H1 (cell line): ENCODE measurements at regions not wholly inside any gene's neighbourhood (a gene's known extent, or its start where the extent isn't known, plus 50 kb on each side); places are given as distances from the start of the nearest gene placed in this dataset.

Experiments
- CTCF ChIA-PET: fragments of 300-600 bp; sonication (Branson Sonifier 250); formaldehyde crosslinking; loops from one replicate; lab custom pipeline; 2021; ENCODE audit not compliant: partially characterized antibody; lab: Charles Lee
- POLR2A ChIA-PET: fragments of 300-600 bp; sonication (Branson Sonifier 250); formaldehyde crosslinking; loops from one replicate; lab custom pipeline; 2021; ENCODE audit warnings: inconsistent platforms; ENCODE audit not compliant: partially characterized antibody; lab: Charles Lee
- DNase-seq, 2 experiments: peaks; one replicate each; pipeline versions ENCODE4 v3.0.0 to v3.0.0-alpha.2; 2010 to 2022; ENCODE audit warnings: low spot score in 2 of 2, low read depth in 1 of 2, mixed read lengths in 1 of 2
- FAIRE-seq: peaks from 2 replicates; lab custom pipeline; 2011; peaks lifted over from hg19 to GRCh38; lab: Jason Lieb, UNC
- H2AFZ ChIP-seq: 2 replicates; pipeline ENCODE4 v1.8.1; 2012; ENCODE audit warnings: low read length, inconsistent platforms
- H2AK5ac ChIP-seq: 2 replicates; pipeline ENCODE4 v1.6.1; 2013; ENCODE audit warnings: low read depth, low read length
- H2BK120ac ChIP-seq: replicated peaks from 2 replicates; pipeline ENCODE3; 2013; ENCODE audit warnings: low read depth, low read length, inconsistent platforms
- H2BK12ac ChIP-seq: 2 replicates; pipeline ENCODE4 v1.6.1; 2013; ENCODE audit warnings: low read depth, low read length
- H2BK15ac ChIP-seq: 2 replicates; pipeline ENCODE4 v1.6.1; 2013; ENCODE audit warnings: low read length
- H2BK20ac ChIP-seq: 2 replicates; pipeline ENCODE4 v1.6.1; 2013; ENCODE audit warnings: low read length
- H2BK5ac ChIP-seq: 2 replicates; pipeline ENCODE4 v1.6.1; 2013; ENCODE audit warnings: low read depth, low read length
- H3K14ac ChIP-seq: 2 replicates; pipeline ENCODE4 v1.6.1; 2013; ENCODE audit warnings: inconsistent platforms; ENCODE audit not compliant: insufficient read length
- H3K18ac ChIP-seq: 2 replicates; pipeline ENCODE4 v1.6.1; 2013; ENCODE audit warnings: low read length; ENCODE audit errors: extremely low read depth
- H3K23ac ChIP-seq: 2 replicates; pipeline ENCODE4 v1.6.1; 2013; ENCODE audit warnings: inconsistent platforms; ENCODE audit not compliant: insufficient read length
- H3K23me2 ChIP-seq: 2 replicates; pipeline ENCODE4 v1.6.1; 2013; ENCODE audit warnings: low read depth, low read length
- H3K27ac ChIP-seq: 2 replicates; pipeline ENCODE4 v1.6.1; 2011; ENCODE audit warnings: low read depth, low read length, inconsistent platforms
- H3K27me3 ChIP-seq, 4 experiments: replicated peaks in 1 of 4; 1 replicate in 1 of 4; 2 replicates in 3 of 4; pipeline versions ENCODE4 v1.6.1 to v1.8.1; 2011 to 2013; ENCODE audit warnings: low read length in 3 of 4, mild to moderate bottlenecking in 3 of 4, inconsistent platforms in 2 of 4, mixed read lengths in 2 of 4, moderate library complexity in 1 of 4; ENCODE audit not compliant: control insufficient read depth in 3 of 4, insufficient read depth in 3 of 4; ENCODE audit errors: extremely low read depth in 1 of 4
- H3K36me3 ChIP-seq, 4 experiments: 2 replicates each; pipeline versions ENCODE4 v1.6.1 to v1.8.1; 2011 to 2013; ENCODE audit warnings: mild to moderate bottlenecking in 4 of 4, low read length in 3 of 4, moderate library complexity in 2 of 4, control low read depth in 1 of 4, inconsistent platforms in 1 of 4; ENCODE audit not compliant: insufficient read depth in 4 of 4, control insufficient read depth in 2 of 4
- H3K4ac ChIP-seq: replicated peaks from 2 replicates; pipeline ENCODE3; 2013; ENCODE audit warnings: low read length, low read depth, mixed read lengths, inconsistent platforms; ENCODE audit not compliant: insufficient read length
- H3K4me1 ChIP-seq, 4 experiments: replicated peaks in 1 of 4; 1 replicate in 1 of 4; 2 replicates in 3 of 4; pipeline versions ENCODE4 v1.6.1 to v1.8.1; 2011 to 2013; ENCODE audit warnings: low read length in 3 of 4, inconsistent platforms in 2 of 4, mixed read lengths in 1 of 4; ENCODE audit not compliant: insufficient read depth in 4 of 4, control insufficient read depth in 3 of 4
- H3K4me2 ChIP-seq, 2 experiments: 2 replicates each; pipeline versions ENCODE4 v1.6.1 to v1.8.1; 2011 to 2013; ENCODE audit warnings: low read depth in 2 of 2, low read length in 2 of 2, control low read depth in 1 of 2, inconsistent platforms in 1 of 2, mild to moderate bottlenecking in 1 of 2; ENCODE audit not compliant: insufficient read depth in 1 of 2
- H3K4me3 ChIP-seq, 4 experiments: fragments of 200-600, 300-600 bp in 1 of 4; sonication (generic), shearing (Covaris generic), sonication (Bioruptor Twin) in 1 of 4; 2 replicates each; pipeline versions ENCODE4 v1.5.1 to v1.8.1; 2011 to 2016; ENCODE audit warnings: low read length in 4 of 4, low read depth in 3 of 4, control low read depth in 2 of 4, inconsistent platforms in 2 of 4, mild to moderate bottlenecking in 2 of 4, mixed read lengths in 1 of 4, moderate library complexity in 1 of 4; ENCODE audit not compliant: insufficient read depth in 2 of 4; ENCODE audit errors: extremely low read depth in 1 of 4
- H3K56ac ChIP-seq: replicated peaks from 2 replicates; pipeline ENCODE3; 2013; ENCODE audit warnings: low read depth, mild to moderate bottlenecking, mixed read lengths, low read length, inconsistent platforms; ENCODE audit not compliant: insufficient read length
- H3K79me1 ChIP-seq: 2 replicates; pipeline ENCODE4 v1.6.1; 2013; ENCODE audit warnings: low read depth, low read length, control low read depth
- H3K79me2 ChIP-seq, 2 experiments: 2 replicates each; pipeline versions ENCODE4 v1.6.1 to v1.8.1; 2012 to 2013; ENCODE audit warnings: low read length in 2 of 2, mild to moderate bottlenecking in 2 of 2, inconsistent platforms in 1 of 2; ENCODE audit not compliant: insufficient read depth in 2 of 2, control insufficient read depth in 1 of 2
- H3K9ac ChIP-seq, 4 experiments: replicated peaks in 1 of 4; 1 replicate in 1 of 4; 2 replicates in 3 of 4; pipeline versions ENCODE4 v1.6.1 to v1.8.1; 2011 to 2013; ENCODE audit warnings: low read depth in 3 of 4, low read length in 3 of 4, control low read depth in 2 of 4, mild to moderate bottlenecking in 2 of 4, moderate library complexity in 2 of 4, inconsistent platforms in 1 of 4; ENCODE audit errors: extremely low read depth in 1 of 4
- H3K9me3 ChIP-seq, 2 experiments: 2 replicates each; pipeline versions ENCODE4 v1.6.1 to v1.8.1; 2012 to 2013; ENCODE audit warnings: mild to moderate bottlenecking in 2 of 2, moderate library complexity in 2 of 2, control low read depth in 1 of 2, inconsistent platforms in 1 of 2, low read depth in 1 of 2, low read length in 1 of 2, mixed read lengths in 1 of 2; ENCODE audit not compliant: insufficient read depth in 2 of 2
- H4K20me1 ChIP-seq, 2 experiments: replicated peaks in 1 of 2; 2 replicates each; pipeline versions ENCODE3 to v1.8.1; 2011 to 2013; ENCODE audit warnings: inconsistent platforms in 2 of 2, low read length in 2 of 2, mild to moderate bottlenecking in 1 of 2; ENCODE audit not compliant: insufficient read depth in 2 of 2, control insufficient read depth in 1 of 2
- H4K5ac ChIP-seq: 2 replicates; pipeline ENCODE4 v1.6.1; 2013; ENCODE audit warnings: low read length, low read depth, mixed read lengths, inconsistent platforms; ENCODE audit not compliant: insufficient read length
- H4K8ac ChIP-seq: 2 replicates; pipeline ENCODE4 v1.8.0; 2013; ENCODE audit warnings: mild to moderate bottlenecking, moderate library complexity, low read length, inconsistent platforms; ENCODE audit not compliant: insufficient read depth; ENCODE audit errors: extremely low read depth
- H4K91ac ChIP-seq: replicated peaks from 2 replicates; pipeline ENCODE3; 2013; ENCODE audit warnings: low read length, mixed read lengths, inconsistent platforms; ENCODE audit not compliant: insufficient read length
- CHD2 ChIP-seq: IDR thresholded peaks from 2 replicates; pipeline ENCODE4 v1.6.1; 2012; ENCODE audit warnings: low read length, improper control_type of control experiment
- KDM4A ChIP-seq: IDR thresholded peaks from one replicate; pipeline ENCODE4 v1.7.1; 2012; ENCODE audit warnings: low read depth, mild to moderate bottlenecking, moderate library complexity, low read length, inconsistent platforms; ENCODE audit not compliant: severe bottlenecking
- RNF2 ChIP-seq: fragments of 200-900, 300-1000 bp; sonication (generic); IDR thresholded peaks from 2 replicates; pipeline ENCODE4 v1.7.1; 2016; ENCODE audit warnings: borderline replicate concordance, low read depth, mild to moderate bottlenecking, antibody characterized with exemption, low read length; ENCODE audit not compliant: poor library complexity, severe bottlenecking; ENCODE audit errors: missing control alignments
- TEAD4 ChIP-seq: IDR thresholded peaks from 2 replicates; pipeline ENCODE4 v1.6.1; 2012; ENCODE audit warnings: low read depth, low read length, inconsistent platforms, mixed read lengths
- WGBS, 2 experiments: shearing (Covaris generic) in 1 of 2; methylation state at CpG; one replicate each; pipeline versions ENCODE4 v1.1.6 to v1.1.7; 2013 to 2015; ENCODE audit warnings: low lambda C conversion rate in 2 of 2, mixed read lengths in 2 of 2, inconsistent platforms in 1 of 2, low coverage in 1 of 2, missing lambda C conversion rate in 1 of 2; ENCODE audit not compliant: insufficient replicate concordance in 2 of 2, insufficient coverage in 1 of 2, insufficient read length in 1 of 2; ENCODE audit errors: extremely low coverage in 1 of 2, missing lambda C conversion rate in 1 of 2; 5-methylcytosine and 5-hydroxymethylcytosine counted together

GRCh38 chr2:67186871-67187270 is 210.3 kb upstream of the ETAA1 start:
- H4K5ac ChIP-seq, result no peak overlapping the region
- 86% methylated on average over 4 of the region's 4 CpGs; no CpG with 5 or more reads in 1 of the 2 experiments for WGBS, 2 experiments
- no peak overlapping the region for H2BK12ac ChIP-seq
- CTCF ChIA-PET, result no interaction called here
- no peak overlapping the region for H3K18ac ChIP-seq
- DNase-seq (no peak), FAIRE-seq (no peak)
- H2BK120ac ChIP-seq, result no peak overlapping the region
- H3K36me3 ChIP-seq, result no peaks in the 10 kb centered on the region
- H4K20me1 ChIP-seq, result no peaks in the 10 kb centered on the region
- no peak overlapping the region for H3K27ac ChIP-seq
- H3K4me3 ChIP-seq, result no peak overlapping the region
- H4K8ac ChIP-seq, result no peak overlapping the region
- no peaks in the 10 kb centered on the region for H3K79me2 ChIP-seq
- no peak overlapping the region for H3K14ac ChIP-seq
- H3K9ac ChIP-seq, result no peak overlapping the region
- no peak overlapping the region for H3K4ac ChIP-seq
- no peaks in the 10 kb centered on the region for H3K27me3 ChIP-seq
- H3K4me1 ChIP-seq, result no peaks in the 10 kb centered on the region
- no peak overlapping the region for H2AK5ac ChIP-seq
- no peak overlapping the region for H2AFZ ChIP-seq
- no peak overlapping the region for H2BK15ac ChIP-seq
- H2BK20ac ChIP-seq, result no peak overlapping the region
- no peak overlapping the region for H3K56ac ChIP-seq
- no peaks in the 10 kb centered on the region; the same call in 1 of the 2 replicates for H3K23me2 ChIP-seq
- H4K91ac ChIP-seq, result no peak overlapping the region
- no peak overlapping the region for H3K4me2 ChIP-seq
- no peak overlapping the region for H3K23ac ChIP-seq
- H3K79me1 ChIP-seq, result no peaks in the 10 kb centered on the region
- no peaks in the 10 kb centered on the region for H3K9me3 ChIP-seq
- H2BK5ac ChIP-seq, result no peak overlapping the region
- POLR2A ChIA-PET, result no interaction called here
- TF ChIP-seq KDM4A, result no peak
- TF ChIP-seq TEAD4, result no peak
- TF ChIP-seq CHD2, result no peak
- no peak for TF ChIP-seq RNF2
